GM23338 (cell line): ENCODE measurements at regions not wholly inside any gene's neighbourhood (a gene's known extent, or its start where the extent isn't known, plus 50 kb on each side); places are given as distances from the start of the nearest gene placed in this dataset.

Experiments used
- ATAC-seq: fragments of 200-7000 bp; cut with Tn5 transposase; 3 replicates; pipeline ENCODE4 v1.9.1; 2020
- DNase-seq: peaks from one replicate; pipeline ENCODE4 v3.0.0-alpha.2; 2015; ENCODE audit warnings: low spot score
- H2AFZ ChIP-seq: fragments of 200-600 bp; sonication (generic); 2 replicates; pipeline ENCODE4 v1.8.0; 2016; ENCODE audit warnings: antibody characterized with exemption, mild to moderate bottlenecking, moderate library complexity
- H3F3A ChIP-seq: fragments of 200-600 bp; sonication (generic); replicated peaks from 2 replicates; pipeline ENCODE4 v1.8.0; 2017; ENCODE audit warnings: antibody characterized with exemption, mixed run types, low read depth
- H3K27ac ChIP-seq: fragments of 200-600 bp; sonication (generic); 2 replicates; pipeline ENCODE4 v1.6.1; 2016; ENCODE audit warnings: low read depth
- H3K27me3 ChIP-seq: fragments of 200-600 bp; sonication (generic); 2 replicates; pipeline ENCODE4 v1.8.0; 2016; ENCODE audit warnings: mild to moderate bottlenecking, mixed run types, moderate library complexity; ENCODE audit not compliant: insufficient read depth
- H3K36me3 ChIP-seq: fragments of 200-600 bp; sonication (generic); 2 replicates; pipeline ENCODE4 v1.8.0; 2016; ENCODE audit warnings: mild to moderate bottlenecking; ENCODE audit not compliant: insufficient read depth
- H3K4me1 ChIP-seq: fragments of 200-600 bp; sonication (generic); 2 replicates; pipeline ENCODE4 v1.8.0; 2016; ENCODE audit warnings: mild to moderate bottlenecking, moderate library complexity; ENCODE audit not compliant: insufficient read depth
- H3K4me2 ChIP-seq: fragments of 200-600 bp; sonication (generic); 2 replicates; pipeline ENCODE4 v1.7.1; 2017; ENCODE audit warnings: mixed run types
- H3K4me3 ChIP-seq: fragments of 200-600 bp; sonication (generic); 2 replicates; pipeline ENCODE4 v1.6.1; 2016; ENCODE audit warnings: mixed run types
- H3K79me2 ChIP-seq: fragments of 200-600 bp; sonication (generic); replicated peaks from 2 replicates; pipeline ENCODE4 v1.8.0; 2017; ENCODE audit warnings: mild to moderate bottlenecking; ENCODE audit not compliant: insufficient read depth
- H3K9me2 ChIP-seq: fragments of 200-600 bp; sonication (generic); 2 replicates; pipeline ENCODE4 v1.8.0; 2017; ENCODE audit not compliant: insufficient read depth
- H4K20me1 ChIP-seq: fragments of 200-600 bp; sonication (generic); replicated peaks from 2 replicates; pipeline ENCODE4 v1.8.0; 2017; ENCODE audit warnings: mild to moderate bottlenecking; ENCODE audit not compliant: insufficient read depth
- H3K27ac Mint-ChIP-seq: 2 replicates; pipeline ENCODE4 v1.8.0; 2020; ENCODE audit warnings: inconsistent platforms, mild to moderate bottlenecking, moderate library complexity, mixed read lengths
- H3K27me3 Mint-ChIP-seq: 3 replicates; pipeline ENCODE4 v1.8.0; 2022; ENCODE audit warnings: low read depth, mild to moderate bottlenecking, moderate library complexity, mixed read lengths, inconsistent platforms; ENCODE audit not compliant: insufficient read depth, poor library complexity
- H3K36me3 Mint-ChIP-seq: 3 replicates; pipeline ENCODE4 v1.8.0; 2021; ENCODE audit warnings: low read depth, mild to moderate bottlenecking, inconsistent platforms, moderate library complexity, mixed read lengths
- H3K4me1 Mint-ChIP-seq: 3 replicates; pipeline ENCODE4 v1.8.0; 2020; ENCODE audit warnings: mild to moderate bottlenecking, inconsistent platforms, mixed read lengths
- H3K4me3 Mint-ChIP-seq: 3 replicates; pipeline ENCODE4 v1.8.0; 2021; ENCODE audit warnings: moderate library complexity, mild to moderate bottlenecking, inconsistent platforms, mixed read lengths
- H3K9me3 Mint-ChIP-seq: 3 replicates; pipeline ENCODE4 v1.8.0; 2020; ENCODE audit warnings: moderate library complexity, mild to moderate bottlenecking, inconsistent platforms, mixed read lengths
- CREB1 ChIP-seq: fragments of 250-450 bp; sonication (Bioruptor Pico); IDR thresholded peaks from 2 replicates; pipeline ENCODE4 v1.5.0; 2020; ENCODE audit warnings: low read depth, mild to moderate bottlenecking, moderate library complexity
- EZH2 ChIP-seq: fragments of 200-600 bp; sonication (generic); IDR thresholded peaks from one replicate; pipeline ENCODE4 v1.8.0; 2017; ENCODE audit warnings: antibody characterized with exemption, mild to moderate bottlenecking, low read depth; ENCODE audit not compliant: unreplicated experiment
- EZH2phosphoT487 ChIP-seq: fragments of 200-600 bp; sonication (generic); IDR thresholded peaks from one replicate; pipeline ENCODE4 v1.8.1; 2018; ENCODE audit warnings: antibody characterized with exemption; ENCODE audit not compliant: unreplicated experiment
- JUNB ChIP-seq: IDR thresholded peaks from one replicate; pipeline ENCODE4 v1.6.1; 2016; ENCODE audit warnings: antibody characterized with exemption; ENCODE audit not compliant: unreplicated experiment
- NANOG ChIP-seq: IDR thresholded peaks from 2 replicates; pipeline ENCODE4 v1.6.1; 2016; ENCODE audit warnings: antibody characterized with exemption, borderline replicate concordance
- STAT1 ChIP-seq: IDR thresholded peaks from one replicate; pipeline ENCODE4 v1.6.1; 2016; ENCODE audit warnings: antibody characterized with exemption; ENCODE audit not compliant: unreplicated experiment
- ZNF114 ChIP-seq: fragments of 250-450 bp; sonication (Bioruptor Pico); IDR thresholded peaks from 2 replicates; pipeline ENCODE4 v1.5.0; 2020; ENCODE audit warnings: mild to moderate bottlenecking, moderate library complexity
- ZNF331 ChIP-seq: fragments of 250-450 bp; sonication (Bioruptor Pico); IDR thresholded peaks from 2 replicates; pipeline ENCODE4 v1.5.0; 2020; ENCODE audit warnings: low read depth, mild to moderate bottlenecking, moderate library complexity
- TF ChIP-seq, protein P1 (sequence below): IDR thresholded peaks from one replicate; pipeline ENCODE4 v1.6.1; 2018; ENCODE audit warnings: antibody characterized with exemption; ENCODE audit not compliant: unreplicated experiment
- TF ChIP-seq, protein P2 (sequence below): IDR thresholded peaks from 2 replicates; pipeline ENCODE4 v1.6.1; 2016; ENCODE audit warnings: antibody characterized with exemption

DNA sequence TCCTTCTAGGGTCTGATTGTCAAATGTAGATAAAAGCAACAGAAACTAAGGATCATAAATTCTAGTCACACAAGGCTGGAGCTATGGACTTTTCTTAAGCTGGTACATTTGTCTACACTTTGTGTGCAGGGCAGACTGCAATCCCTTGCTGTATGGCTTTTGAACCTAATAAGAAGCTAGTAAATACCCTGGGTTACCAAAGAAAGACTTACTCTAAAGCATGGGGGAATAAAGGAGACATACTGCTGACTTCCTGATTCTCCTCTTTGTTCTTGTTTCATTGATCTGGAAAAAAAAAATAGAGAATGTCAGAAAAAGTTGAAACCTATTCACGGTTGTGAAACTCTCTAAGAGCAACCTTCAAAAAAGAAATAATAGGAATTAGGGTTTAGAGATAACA is 216.6 kb upstream of the TLL1 start (continued):
- TF ChIP-seq, protein P1, sequence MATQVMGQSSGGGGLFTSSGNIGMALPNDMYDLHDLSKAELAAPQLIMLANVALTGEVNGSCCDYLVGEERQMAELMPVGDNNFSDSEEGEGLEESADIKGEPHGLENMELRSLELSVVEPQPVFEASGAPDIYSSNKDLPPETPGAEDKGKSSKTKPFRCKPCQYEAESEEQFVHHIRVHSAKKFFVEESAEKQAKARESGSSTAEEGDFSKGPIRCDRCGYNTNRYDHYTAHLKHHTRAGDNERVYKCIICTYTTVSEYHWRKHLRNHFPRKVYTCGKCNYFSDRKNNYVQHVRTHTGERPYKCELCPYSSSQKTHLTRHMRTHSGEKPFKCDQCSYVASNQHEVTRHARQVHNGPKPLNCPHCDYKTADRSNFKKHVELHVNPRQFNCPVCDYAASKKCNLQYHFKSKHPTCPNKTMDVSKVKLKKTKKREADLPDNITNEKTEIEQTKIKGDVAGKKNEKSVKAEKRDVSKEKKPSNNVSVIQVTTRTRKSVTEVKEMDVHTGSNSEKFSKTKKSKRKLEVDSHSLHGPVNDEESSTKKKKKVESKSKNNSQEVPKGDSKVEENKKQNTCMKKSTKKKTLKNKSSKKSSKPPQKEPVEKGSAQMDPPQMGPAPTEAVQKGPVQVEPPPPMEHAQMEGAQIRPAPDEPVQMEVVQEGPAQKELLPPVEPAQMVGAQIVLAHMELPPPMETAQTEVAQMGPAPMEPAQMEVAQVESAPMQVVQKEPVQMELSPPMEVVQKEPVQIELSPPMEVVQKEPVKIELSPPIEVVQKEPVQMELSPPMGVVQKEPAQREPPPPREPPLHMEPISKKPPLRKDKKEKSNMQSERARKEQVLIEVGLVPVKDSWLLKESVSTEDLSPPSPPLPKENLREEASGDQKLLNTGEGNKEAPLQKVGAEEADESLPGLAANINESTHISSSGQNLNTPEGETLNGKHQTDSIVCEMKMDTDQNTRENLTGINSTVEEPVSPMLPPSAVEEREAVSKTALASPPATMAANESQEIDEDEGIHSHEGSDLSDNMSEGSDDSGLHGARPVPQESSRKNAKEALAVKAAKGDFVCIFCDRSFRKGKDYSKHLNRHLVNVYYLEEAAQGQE, result no peak
- no peak for TF ChIP-seq CREB1 (CRISPR knock-in tag)

DNA sequence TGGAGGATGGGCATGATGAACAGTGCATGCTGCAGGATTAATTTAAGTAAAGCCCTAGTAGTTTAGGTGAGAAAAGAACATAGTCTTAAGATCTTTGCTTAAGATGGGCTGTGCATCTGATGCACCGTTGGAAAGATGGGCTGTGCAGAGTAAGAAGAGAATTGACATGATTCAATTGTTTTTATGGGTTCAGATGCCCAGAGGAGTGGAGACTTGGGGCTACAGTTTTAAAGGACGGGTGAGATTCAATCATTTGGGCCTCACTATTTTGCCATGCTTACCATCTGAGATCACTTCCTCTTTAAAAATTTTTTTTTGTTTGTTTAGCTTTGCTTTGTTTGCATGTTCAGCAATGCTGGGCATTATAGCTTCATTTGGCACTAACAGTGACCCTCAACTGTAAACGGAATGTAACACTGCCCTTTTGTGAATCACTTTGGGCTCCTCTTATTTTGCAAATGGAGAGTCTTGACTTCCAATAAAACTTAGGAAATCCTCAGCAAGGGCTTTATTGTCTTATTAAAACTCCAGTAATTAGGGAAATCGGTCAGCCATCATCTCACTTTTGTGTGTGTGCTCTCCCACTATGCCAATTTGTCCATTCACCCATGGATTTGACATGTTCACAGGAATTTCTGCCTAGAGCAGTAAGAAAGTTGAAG is 216.1 kb upstream of the TLL1 start:
- DNase-seq (peak; percentile 41), ATAC-seq (peak; percentile 82)
- peaks cover 2% of the 10 kb centered on the region for H3K27me3 Mint-ChIP-seq
- peak overlapping the region; percentile 9; the same call in 2 of the 3 replicates for H3K4me3 Mint-ChIP-seq
- H3K36me3 ChIP-seq, result no peaks in the 10 kb centered on the region
- H3K79me2 ChIP-seq, result no peaks in the 10 kb centered on the region
- H3K4me1 Mint-ChIP-seq, result peaks cover 31% of the 10 kb centered on the region
- H3K27ac Mint-ChIP-seq, result peak overlapping the region; percentile 70
- TF ChIP-seq NANOG (peak; percentile 99), EZH2phosphoT487 (no peak), ZNF114 (no peak), ZNF331 (CRISPR knock-in tag) (no peak), CREB1 (CRISPR knock-in tag) (no peak)
- H3K27ac ChIP-seq, result peak overlapping the region; percentile 22; the same call in 1 of the 2 replicates
- no peaks in the 10 kb centered on the region for H3K27me3 ChIP-seq
- H3F3A ChIP-seq, result no peaks in the 10 kb centered on the region
- H3K4me3 ChIP-seq, result peak overlapping the region; percentile 24
- H3K36me3 Mint-ChIP-seq, result peaks cover 7% of the 10 kb centered on the region; the same call in 1 of the 3 replicates
- no peak overlapping the region for H2AFZ ChIP-seq
- peaks cover 4% of the 10 kb centered on the region; the same call in 1 of the 3 replicates for H3K9me3 Mint-ChIP-seq
- H3K4me1 ChIP-seq, result peaks cover 26% of the 10 kb centered on the region
- no peaks in the 10 kb centered on the region for H4K20me1 ChIP-seq
- H3K9me2 ChIP-seq, result no peaks in the 10 kb centered on the region
- peak overlapping the region; percentile 62 for H3K4me2 ChIP-seq

DNA sequence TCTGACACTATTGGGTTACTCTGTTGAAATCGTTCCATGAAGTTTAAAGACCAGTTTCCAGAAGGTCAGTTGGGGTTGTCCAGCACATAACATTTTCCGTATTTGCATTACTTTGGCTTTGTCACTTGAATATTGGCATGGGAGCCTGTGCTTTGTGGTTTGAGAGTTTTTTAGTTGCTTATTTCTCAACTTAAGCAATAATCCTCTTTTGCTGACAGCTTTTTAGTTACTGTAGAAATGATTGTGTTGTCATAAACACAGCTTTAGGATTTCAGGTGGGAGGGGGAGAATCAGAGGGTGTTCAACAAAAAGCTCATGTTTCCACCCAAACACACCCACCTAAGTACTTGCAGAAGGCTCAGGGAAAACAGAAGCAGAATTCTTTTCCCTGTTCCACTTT is 210.7 kb upstream of the TLL1 start:
- Mint-ChIP-seq H3K27ac (no peak overlapping the region), H3K9me3 (no peaks in the 10 kb centered on the region), H3K36me3 (no peaks in the 10 kb centered on the region), H3K4me3 (no peak overlapping the region), H3K27me3 (peaks cover 4% of the 10 kb centered on the region), H3K4me1 (peaks cover 13% of the 10 kb centered on the region; the same call in 2 of the 3 replicates)
- H3K9me2 ChIP-seq, result no peaks in the 10 kb centered on the region
- no peaks in the 10 kb centered on the region for H4K20me1 ChIP-seq
- ATAC-seq (no peak), DNase-seq (no peak)
- no peaks in the 10 kb centered on the region for H3K36me3 ChIP-seq
- H3K79me2 ChIP-seq, result no peaks in the 10 kb centered on the region
- no peaks in the 10 kb centered on the region for H3F3A ChIP-seq
- H3K4me1 ChIP-seq, result peaks cover 11% of the 10 kb centered on the region
- H3K27ac ChIP-seq, result no peak overlapping the region
- H2AFZ ChIP-seq, result peak overlapping the region; percentile 61; the same call in 1 of the 2 replicates
- H3K27me3 ChIP-seq, result no peaks in the 10 kb centered on the region
- no peak overlapping the region for H3K4me2 ChIP-seq
- no peak overlapping the region for H3K4me3 ChIP-seq
- TF ChIP-seq EZH2 (no peak), ZNF331 (CRISPR knock-in tag) (no peak), NANOG (no peak), EZH2phosphoT487 (no peak), JUNB (no peak), STAT1 (no peak)
- TF ChIP-seq, protein P2, sequence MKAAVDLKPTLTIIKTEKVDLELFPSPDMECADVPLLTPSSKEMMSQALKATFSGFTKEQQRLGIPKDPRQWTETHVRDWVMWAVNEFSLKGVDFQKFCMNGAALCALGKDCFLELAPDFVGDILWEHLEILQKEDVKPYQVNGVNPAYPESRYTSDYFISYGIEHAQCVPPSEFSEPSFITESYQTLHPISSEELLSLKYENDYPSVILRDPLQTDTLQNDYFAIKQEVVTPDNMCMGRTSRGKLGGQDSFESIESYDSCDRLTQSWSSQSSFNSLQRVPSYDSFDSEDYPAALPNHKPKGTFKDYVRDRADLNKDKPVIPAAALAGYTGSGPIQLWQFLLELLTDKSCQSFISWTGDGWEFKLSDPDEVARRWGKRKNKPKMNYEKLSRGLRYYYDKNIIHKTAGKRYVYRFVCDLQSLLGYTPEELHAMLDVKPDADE, result no peak
- TF ChIP-seq, protein P1, result no peak
